HuH-7 (cell line): ENCODE measurements at regions not wholly inside any gene's neighbourhood (a gene's known extent, or its start where the extent isn't known, plus 50 kb on each side); places are given as distances from the start of the nearest gene placed in this dataset.
"Not testable (repeated sequence)": the region's sequence is repeated elsewhere in the genome, so short reads cannot be mapped to it uniquely, and the experiment has no call there.

Experiments used
- DNase-seq: peaks from one replicate; pipeline ENCODE4 v3.0.0; 2011; ENCODE audit warnings: low spot score

- DNase-seq, result not testable (repeated sequence)
These were observed 51.6 kb upstream of the MAP4K4 start for GRCh38 chr2:101645886-101646285.

- DNase-seq, result no peak
These were observed 52.6 kb upstream of the MAP4K4 start for GRCh38 chr2:101644842-101645383.

- DNase-seq, result no peak
These were observed 54.4 kb upstream of the MAP4K4 start for GRCh38 chr2:101643004-101643524.

GRCh38 chr2:101638817-101639605 is 58.5 kb upstream of the MAP4K4 start:
- DNase-seq, result no peak

GRCh38 chr2:101638181-101638711 is 59.3 kb upstream of the MAP4K4 start:
- no peak for DNase-seq

- DNase-seq, result no peak
These were observed 67.1 kb upstream of the MAP4K4 start for GRCh38 chr2:101630224-101630949.

- DNase-seq, result no peak
These were observed 69.5 kb upstream of the MAP4K4 start for GRCh38 chr2:101628030-101628392.

GRCh38 chr2:101627285-101628029 is 70.0 kb upstream of the MAP4K4 start:
- DNase-seq, result no peak

- not testable (repeated sequence) for DNase-seq
These were observed 71.7 kb upstream of the MAP4K4 start for GRCh38 chr2:101625814-101626213.

GRCh38 chr2:101625387-101625786 is 72.1 kb upstream of the MAP4K4 start:
- no peak for DNase-seq

- DNase-seq, result no peak
These were observed 72.7 kb upstream of the MAP4K4 start for GRCh38 chr2:101624706-101625332.

GRCh38 chr2:101623031-101623521 is 74.4 kb upstream of the MAP4K4 start:
- no peak for DNase-seq

GRCh38 chr2:101622210-101623030 is 75.1 kb upstream of the MAP4K4 start:
- no peak for DNase-seq

GRCh38 chr2:101619191-101619591 is 78.3 kb upstream of the MAP4K4 start:
- no peak for DNase-seq

GRCh38 chr2:101617796-101618195 is 79.7 kb upstream of the MAP4K4 start:
- no peak for DNase-seq

- DNase-seq, result no peak
These were observed 80.3 kb upstream of the MAP4K4 start for GRCh38 chr2:101617188-101617587.

GRCh38 chr2:101614127-101614759 is 83.3 kb upstream of the MAP4K4 start:
- DNase-seq, result no peak

- DNase-seq, result no peak
These were observed 84.3 kb upstream of the MAP4K4 start for GRCh38 chr2:101613056-101613704.

GRCh38 chr2:101612019-101612418 is 85.5 kb upstream of the MAP4K4 start:
- DNase-seq, result no peak
